WERI-Rb-1 (cell line): ENCODE measurements at regions not wholly inside any gene's neighbourhood (a gene's known extent, or its start where the extent isn't known, plus 50 kb on each side); places are given as distances from the start of the nearest gene placed in this dataset.

ENCODE experiments used
- DNase-seq: peaks from one replicate; pipeline ENCODE4 v3.0.0-alpha.2; 2020
- H3K27ac ChIP-seq: fragments of 250-450 bp; sonication (Bioruptor Pico); 2 replicates; pipeline ENCODE4 v1.5.1; 2020; ENCODE audit warnings: mild to moderate bottlenecking, moderate library complexity
- H3K27me3 ChIP-seq: fragments of 250-450 bp; sonication (Bioruptor Pico); 2 replicates; pipeline ENCODE4 v1.5.1; 2021; ENCODE audit warnings: mild to moderate bottlenecking, low read depth, moderate library complexity; ENCODE audit not compliant: insufficient read depth, severe bottlenecking
- H3K36me3 ChIP-seq: fragments of 250-450 bp; sonication (Bioruptor Pico); 2 replicates; pipeline ENCODE4 v1.5.1; 2020; ENCODE audit warnings: mild to moderate bottlenecking, moderate library complexity
- H3K4me3 ChIP-seq: 2 replicates; pipeline ENCODE4 v1.5.1; 2011; ENCODE audit warnings: low read depth, mild to moderate bottlenecking, control low read depth, low read length
- H3K9me3 ChIP-seq: fragments of 250-450 bp; sonication (Bioruptor Pico); 2 replicates; pipeline ENCODE4 v1.5.1; 2021; ENCODE audit warnings: mild to moderate bottlenecking, moderate library complexity; ENCODE audit not compliant: severe bottlenecking
- TF ChIP-seq, protein P1 (sequence below): IDR thresholded peaks from 2 replicates; pipeline ENCODE4 v1.5.1; 2011; ENCODE audit warnings: low read depth, mild to moderate bottlenecking, control low read depth, inconsistent platforms, low read length

DNA sequence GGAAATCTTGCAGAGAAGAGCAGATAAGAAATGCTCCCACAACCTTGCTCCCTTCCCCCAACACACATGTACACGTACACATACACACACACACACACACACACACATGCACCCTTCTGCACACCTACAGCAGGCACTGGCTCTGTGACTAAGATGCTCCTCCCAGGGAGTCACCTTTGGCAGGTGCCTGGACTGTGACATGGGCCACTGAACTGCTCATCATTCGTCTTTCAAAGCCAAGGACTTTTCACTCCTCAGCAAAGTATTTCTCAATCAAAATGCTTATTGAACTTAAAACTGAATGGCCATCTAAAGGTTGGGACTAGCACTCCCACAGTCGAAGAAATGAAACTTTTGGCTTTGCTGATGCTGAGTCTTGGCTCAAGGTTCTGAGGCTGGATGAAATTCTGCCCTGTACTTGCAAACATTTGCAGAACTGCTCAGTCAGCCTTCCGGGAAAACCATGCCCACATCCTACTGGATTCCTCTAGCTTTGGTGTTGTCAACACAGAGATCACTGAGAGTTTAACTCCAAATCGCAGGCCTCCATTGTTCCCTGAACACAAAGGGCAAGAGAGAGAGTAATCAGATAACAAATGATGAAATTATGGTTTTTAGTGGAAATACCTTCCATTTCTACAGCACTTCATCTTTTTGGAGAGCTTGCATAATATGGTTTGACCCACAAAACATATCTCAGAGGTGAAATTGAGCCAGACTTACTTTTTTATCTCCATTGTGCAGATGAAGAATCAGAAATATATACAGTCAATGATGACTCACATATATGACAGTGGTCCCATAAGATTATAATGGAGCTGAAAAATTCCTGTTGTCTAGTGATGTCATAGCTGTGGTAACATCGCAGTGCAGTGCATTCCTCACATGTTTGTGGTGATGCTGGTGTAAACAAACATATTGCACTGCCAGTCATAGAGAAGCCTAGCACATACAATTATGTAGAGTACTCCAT lies 72.4 kb upstream of the BCAR3 start:
- no peaks in the 10 kb centered on the region for H3K27me3 ChIP-seq
- no peak overlapping the region for H3K4me3 ChIP-seq
- no peak overlapping the region for H3K27ac ChIP-seq
- H3K36me3 ChIP-seq: no peaks in the 10 kb centered on the region
- H3K9me3 ChIP-seq: no peaks in the 10 kb centered on the region
- DNase-seq: no peak
- TF ChIP-seq, protein P1, sequence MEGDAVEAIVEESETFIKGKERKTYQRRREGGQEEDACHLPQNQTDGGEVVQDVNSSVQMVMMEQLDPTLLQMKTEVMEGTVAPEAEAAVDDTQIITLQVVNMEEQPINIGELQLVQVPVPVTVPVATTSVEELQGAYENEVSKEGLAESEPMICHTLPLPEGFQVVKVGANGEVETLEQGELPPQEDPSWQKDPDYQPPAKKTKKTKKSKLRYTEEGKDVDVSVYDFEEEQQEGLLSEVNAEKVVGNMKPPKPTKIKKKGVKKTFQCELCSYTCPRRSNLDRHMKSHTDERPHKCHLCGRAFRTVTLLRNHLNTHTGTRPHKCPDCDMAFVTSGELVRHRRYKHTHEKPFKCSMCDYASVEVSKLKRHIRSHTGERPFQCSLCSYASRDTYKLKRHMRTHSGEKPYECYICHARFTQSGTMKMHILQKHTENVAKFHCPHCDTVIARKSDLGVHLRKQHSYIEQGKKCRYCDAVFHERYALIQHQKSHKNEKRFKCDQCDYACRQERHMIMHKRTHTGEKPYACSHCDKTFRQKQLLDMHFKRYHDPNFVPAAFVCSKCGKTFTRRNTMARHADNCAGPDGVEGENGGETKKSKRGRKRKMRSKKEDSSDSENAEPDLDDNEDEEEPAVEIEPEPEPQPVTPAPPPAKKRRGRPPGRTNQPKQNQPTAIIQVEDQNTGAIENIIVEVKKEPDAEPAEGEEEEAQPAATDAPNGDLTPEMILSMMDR: no peak

DNA sequence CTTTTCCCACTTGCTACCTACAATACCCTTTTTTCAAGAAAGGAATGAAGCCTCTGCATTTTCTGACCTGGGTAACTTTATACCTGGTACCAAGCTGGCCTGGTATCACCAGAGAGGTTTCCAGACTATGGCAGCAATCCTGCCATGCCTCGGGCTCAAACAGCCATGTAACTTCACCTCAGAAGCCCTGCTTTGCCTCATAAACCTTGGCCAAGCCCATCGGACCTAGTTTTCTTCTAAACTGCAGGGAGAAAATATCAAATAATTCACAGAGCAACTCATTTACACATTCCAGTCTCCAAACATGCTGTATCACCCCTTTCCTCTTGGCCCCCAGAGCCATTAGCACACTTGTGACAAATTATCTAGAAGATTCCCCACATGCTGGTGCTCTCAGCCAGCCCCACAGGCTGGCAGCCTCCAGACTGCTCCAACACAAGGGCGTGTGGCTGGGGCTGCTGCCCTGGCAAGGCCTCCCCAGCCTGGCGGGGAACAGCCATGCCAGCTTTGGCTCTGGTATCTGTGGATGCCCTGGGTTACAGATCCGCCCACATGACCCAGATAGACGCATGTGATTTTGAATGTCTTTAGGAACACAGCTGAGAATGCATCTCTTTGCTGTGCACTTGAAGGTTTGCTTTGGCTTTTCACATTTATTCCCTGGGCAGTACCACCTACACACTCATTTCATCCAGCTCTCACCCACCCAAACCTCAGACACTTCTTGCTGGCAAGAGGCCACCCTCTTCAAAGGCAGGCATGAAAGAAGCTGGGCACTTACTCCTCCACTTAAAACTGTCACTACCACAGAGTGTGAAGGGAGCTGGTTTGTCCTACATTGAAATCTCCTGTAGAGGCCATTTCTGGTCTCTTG lies 70.0 kb upstream of the BCAR3 start:
- no peak overlapping the region for H3K4me3 ChIP-seq

DNA sequence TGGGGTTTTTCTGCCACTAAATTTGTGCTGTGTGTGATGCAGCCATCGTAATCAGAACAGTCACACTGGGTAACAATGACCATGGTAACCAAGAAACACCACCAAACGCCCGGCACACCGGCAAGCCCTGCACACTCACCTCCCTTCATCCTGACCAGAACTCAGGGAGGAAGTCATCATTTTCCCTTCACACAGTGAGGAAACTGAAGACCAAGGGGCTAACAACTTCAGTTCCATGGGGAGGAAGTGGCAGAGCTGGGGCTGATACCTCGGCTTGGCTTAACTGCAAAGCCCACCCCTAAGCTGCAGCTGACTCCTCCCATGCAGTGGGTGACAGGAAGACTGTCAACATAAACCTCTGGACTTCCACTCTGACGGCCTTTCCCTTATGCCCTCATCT lies 69.3 kb upstream of the BCAR3 start:
- H3K27me3 ChIP-seq: no peaks in the 10 kb centered on the region
- no peak overlapping the region for H3K27ac ChIP-seq
- DNase-seq: no peak
- TF ChIP-seq, protein P1: no peak
- H3K36me3 ChIP-seq: no peaks in the 10 kb centered on the region
- peaks cover 2% of the 10 kb centered on the region for H3K9me3 ChIP-seq
- H3K4me3 ChIP-seq: no peak overlapping the region

More for the DNA sequence above, 70.0 kb upstream of the BCAR3 start:
- Histone ChIP-seq H3K27ac (no peak overlapping the region), H3K27me3 (no peaks in the 10 kb centered on the region), H3K36me3 (no peaks in the 10 kb centered on the region), H3K9me3 (peaks cover 2% of the 10 kb centered on the region)
- no peak for DNase-seq
- TF ChIP-seq, protein P1: no peak

DNA sequence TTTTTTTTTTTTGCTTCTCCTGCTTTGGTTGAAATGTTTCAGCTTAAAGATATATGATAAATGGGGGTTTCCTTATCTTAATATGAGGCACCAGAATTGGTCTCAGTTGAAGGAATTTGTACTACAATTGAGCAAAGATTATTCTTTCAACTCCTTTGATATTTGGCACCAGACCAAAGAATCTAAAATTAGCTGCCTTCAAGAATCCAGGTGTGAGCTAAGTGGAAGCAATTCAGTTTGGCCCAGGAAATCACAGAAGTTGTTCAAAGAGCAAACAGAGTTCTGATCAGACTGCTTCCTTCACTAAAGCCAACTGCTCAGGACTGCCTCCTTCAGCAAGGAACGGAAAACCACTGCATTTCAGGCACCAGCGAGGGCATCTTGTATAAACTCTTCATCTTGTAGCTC lies 68.3 kb upstream of the BCAR3 start:
- Histone ChIP-seq H3K36me3 (no peaks in the 10 kb centered on the region), H3K9me3 (peaks cover 2% of the 10 kb centered on the region), H3K27ac (no peak overlapping the region), H3K27me3 (no peaks in the 10 kb centered on the region), H3K4me3 (no peak overlapping the region)
- TF ChIP-seq, protein P1: peak; percentile 45
- no peak for DNase-seq

DNA sequence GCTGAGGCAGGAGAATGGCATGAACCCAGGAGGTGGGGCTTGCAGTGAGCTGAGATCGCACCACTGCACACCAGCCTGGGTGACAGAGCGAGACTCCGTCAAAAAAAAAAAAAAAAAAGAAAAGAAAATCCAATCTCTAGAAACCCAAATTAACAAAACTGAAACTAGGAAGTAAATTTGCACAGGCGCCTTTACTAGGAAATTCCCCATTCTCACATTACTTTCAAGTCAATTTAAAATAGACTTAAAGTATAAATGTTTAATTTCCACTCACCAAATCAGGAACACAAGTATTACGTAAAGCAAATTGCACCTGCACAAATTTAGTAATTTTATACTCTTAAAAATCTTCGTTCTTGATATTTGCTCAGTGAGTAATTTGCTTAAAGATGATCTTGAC lies 67.8 kb upstream of the BCAR3 start:
- H3K27me3 ChIP-seq: no peaks in the 10 kb centered on the region
- no peak overlapping the region for H3K27ac ChIP-seq
- DNase-seq: no peak
- TF ChIP-seq, protein P1: no peak
- peaks cover 2% of the 10 kb centered on the region for H3K9me3 ChIP-seq
- no peak overlapping the region for H3K4me3 ChIP-seq
- no peaks in the 10 kb centered on the region for H3K36me3 ChIP-seq
